Sciatic nerve (tissue), 2 donors: ENCODE measurements at regions not wholly inside any gene's neighbourhood (a gene's known extent, or its start where the extent isn't known, plus 50 kb on each side); places are given as distances from the start of the nearest gene placed in this dataset.

ENCODE experiments used
- ATAC-seq: fragments of 200-7000 bp; cut with Tn5 transposase; one replicate; pipeline ENCODE4 v1.9.1; 2020; ENCODE audit warnings: mild to moderate bottlenecking, moderate library complexity
- DNase-seq: peaks from one replicate; pipeline ENCODE4 v3.0.0-alpha.2; 2020; ENCODE audit warnings: low spot score
- intact Hi-C: fragments of 100-400 bp; cut with DNase I; formaldehyde crosslinking; loops from one replicate; pipeline ENCODE4 v1.14.2; 2022
- donor health status: DM: no; HTN: no; CAD: no.
- donor health status: DM: no; HTN: no; CAD: no.

DNA sequence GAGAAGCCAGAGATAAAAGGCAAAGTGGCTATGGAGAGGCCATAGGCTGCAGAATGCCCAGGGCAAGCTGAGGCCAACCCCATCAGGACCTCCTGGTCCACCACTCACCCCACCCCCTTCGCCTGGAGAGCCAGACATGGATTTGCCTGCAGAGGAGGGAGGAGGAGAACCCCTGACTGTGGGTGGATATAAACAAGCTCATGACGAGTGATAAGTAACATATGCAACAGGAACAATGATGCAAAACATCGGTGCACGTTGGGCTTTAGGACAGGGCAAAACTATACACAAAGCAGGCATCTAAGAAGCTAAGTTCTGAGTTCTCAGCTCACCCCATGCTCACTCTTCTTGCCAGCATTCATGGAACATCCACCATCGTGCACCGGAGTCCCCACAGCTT is 150.3 kb downstream of the ETS2 start:
- intact Hi-C loops = no loop called here
- ATAC-seq (no peak), DNase-seq (no peak)

- DNase-seq (no peak), ATAC-seq (no peak)
Measured at GRCh38 chr21:38955495-38955894, 149.8 kb downstream of the ETS2 start.

DNA sequence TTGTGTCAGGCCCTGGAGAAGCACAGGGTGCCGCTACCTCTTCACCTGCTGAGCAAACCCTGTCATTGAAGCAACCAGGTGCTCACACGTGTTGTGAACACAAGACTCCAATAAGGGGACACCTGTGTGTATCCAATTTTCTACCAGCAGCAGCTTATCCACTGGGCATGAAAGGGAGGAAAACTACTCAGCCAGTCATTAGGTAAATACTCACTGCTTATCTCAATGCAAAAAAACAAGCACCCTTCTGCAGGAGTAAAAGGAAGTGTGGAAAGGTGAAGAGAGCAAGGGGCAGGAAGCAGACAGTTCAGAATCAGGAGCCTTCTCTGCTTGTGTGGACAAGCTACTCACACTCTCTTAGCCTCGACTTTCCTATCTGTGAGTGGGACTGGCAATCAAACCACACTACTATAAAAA is 148.9 kb downstream of the ETS2 start:
- no peak for ATAC-seq
- no peak for DNase-seq
- intact Hi-C loops = no loop called here

More at GRCh38 chr21:38955495-38955894, 149.8 kb downstream of the ETS2 start:
- intact Hi-C loops = no loop called here

DNA sequence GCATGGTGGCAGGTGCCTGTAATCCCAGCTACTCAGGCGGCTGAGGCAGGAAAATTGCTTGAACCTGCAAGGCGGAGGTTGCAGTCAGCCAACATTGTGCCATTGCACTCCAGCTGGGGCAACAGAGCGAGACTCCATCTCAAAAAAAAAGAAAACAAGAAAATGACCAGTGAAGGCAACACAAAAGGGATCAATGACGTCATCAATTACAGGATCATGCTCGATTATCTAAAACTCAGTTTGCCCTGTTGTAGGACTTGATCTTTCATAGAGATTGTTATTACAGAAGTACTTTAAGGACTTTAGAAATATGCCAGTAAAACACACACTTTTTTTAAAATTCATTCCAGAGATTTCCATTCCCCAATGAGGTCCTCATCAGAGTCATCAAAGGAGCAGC is 147.8 kb downstream of the ETS2 start:
- ATAC-seq (no peak), DNase-seq (no peak)
- intact Hi-C loops = no loop called here

DNA sequence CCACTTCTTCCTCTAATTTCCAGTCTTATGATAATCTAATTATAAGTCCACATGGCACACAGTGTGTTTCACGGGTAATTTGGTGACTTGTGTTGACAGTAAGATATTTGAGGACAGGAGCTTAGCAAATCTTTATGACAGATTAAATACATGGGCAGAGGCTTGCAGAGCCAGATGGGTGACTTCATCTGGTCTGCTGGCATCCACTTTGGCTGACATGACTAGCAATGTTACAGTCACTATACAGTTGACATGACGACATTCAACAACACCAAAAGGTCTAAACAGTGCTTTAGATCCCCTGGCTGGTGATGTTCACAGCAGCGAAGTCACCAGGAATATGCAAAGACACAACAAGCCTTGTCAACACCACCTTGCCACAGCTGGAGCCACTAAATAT is 147.2 kb downstream of the ETS2 start:
- intact Hi-C loops = no loop called here
- DNase-seq (no peak), ATAC-seq (no peak)

DNA sequence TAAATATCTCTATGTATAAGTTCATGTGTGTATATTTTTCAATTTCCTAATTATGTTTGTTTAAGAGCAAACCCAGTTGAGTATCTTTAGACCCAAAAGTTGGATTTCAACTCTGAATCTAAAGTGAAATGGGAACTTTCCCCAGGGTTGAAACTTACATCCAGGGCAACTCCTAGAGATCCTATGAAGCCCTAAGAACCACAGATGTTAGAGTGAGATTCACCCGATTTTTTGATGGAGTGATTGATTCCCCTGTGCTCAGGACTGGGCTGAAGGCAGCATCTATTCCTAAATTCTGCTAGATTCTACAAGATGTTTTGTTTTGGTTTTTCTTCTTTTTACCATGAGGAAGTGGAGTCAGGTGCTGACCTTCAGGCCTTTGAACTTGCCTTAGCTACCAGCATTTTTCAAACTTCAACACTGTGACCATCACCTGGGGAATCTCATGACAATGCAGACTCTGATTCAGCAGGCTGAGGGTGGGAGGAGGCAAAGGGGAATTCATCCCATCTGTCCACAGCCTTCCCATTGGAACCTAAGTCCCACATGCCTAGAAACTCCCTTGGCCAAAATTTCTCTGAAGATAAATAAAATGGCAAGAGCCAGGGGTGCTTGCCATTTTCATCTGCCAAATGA is 145.5 kb downstream of the ETS2 start:
- no peak for ATAC-seq
- DNase-seq = no peak
- intact Hi-C loops = no loop called here

DNA sequence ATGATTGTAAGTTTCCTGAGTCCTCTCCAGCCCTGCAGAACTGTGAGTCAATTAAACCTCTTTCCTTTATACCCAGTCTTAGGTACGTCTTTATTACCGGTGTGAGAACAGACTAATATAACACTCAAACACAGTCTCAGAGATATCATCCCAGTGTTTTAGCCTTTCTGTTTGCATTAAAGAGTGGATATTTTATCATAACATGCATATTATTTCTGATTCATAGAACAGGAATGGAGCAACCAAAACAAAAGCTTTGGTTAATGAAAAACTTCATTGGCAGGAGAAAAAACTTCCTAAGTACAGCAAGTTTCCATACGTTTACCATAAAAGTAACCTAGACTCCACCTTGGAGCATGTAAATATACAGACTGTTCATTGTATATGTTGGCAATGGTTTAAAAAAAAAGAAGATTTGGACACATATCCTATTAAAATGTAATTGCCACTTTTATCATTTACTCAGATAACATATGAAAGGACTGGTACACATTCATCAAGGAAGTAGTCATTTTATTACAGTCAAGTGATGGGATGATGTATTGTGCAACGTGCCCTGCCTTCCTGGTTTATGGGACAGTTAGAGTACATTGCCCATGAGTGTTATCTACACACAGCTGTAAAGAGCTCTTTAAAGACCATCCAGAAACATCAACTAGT is 144.8 kb downstream of the ETS2 start:
- no peak for DNase-seq
- intact Hi-C loops = no loop called here
- ATAC-seq = no peak

- ATAC-seq = no peak
- intact Hi-C loops = no loop called here
- DNase-seq = no peak
Measured at GRCh38 chr21:38949070-38949380, 143.3 kb downstream of the ETS2 start.

DNA sequence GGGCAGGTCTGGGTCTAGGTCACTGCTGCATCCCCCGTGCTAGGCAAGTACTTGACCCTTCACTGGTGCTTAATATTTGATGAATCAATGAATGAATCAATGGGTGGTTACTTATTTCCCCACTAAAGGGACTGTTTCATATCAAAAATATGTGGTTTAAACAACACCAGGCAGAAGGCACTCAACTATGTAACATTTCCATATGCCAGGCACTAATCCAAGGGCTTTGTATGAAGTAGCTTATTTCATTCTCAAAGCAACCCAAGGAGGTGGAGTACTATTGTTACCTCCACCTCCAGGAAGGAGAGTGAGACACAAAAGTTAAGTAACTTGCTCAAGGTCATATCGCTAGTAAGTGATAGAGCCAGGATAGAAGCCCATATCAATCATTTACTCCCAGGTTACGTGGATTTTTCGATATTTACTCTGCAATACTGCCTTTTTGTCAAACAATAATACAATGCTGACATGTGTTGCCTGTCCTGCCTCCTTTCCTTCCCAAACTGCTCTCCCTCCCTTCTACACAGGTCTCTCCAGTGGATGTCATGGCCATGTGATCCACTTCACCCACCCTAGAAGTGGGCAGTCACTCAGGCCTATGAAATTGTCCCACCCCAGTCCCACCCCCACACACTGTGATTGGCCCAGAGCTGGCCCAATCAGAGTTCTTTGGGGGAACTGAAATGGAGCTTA is 142.8 kb downstream of the ETS2 start:
- DNase-seq = no peak
- intact Hi-C loops = no loop called here
- ATAC-seq = no peak

- no peak for DNase-seq
- intact Hi-C loops = no loop called here
- no peak for ATAC-seq
Measured at GRCh38 chr21:38945545-38946245, 140.0 kb downstream of the ETS2 start.

GRCh38 chr21:38944903-38945302 is 139.2 kb downstream of the ETS2 start:
- ATAC-seq (no peak), DNase-seq (no peak)
- intact Hi-C loops = no loop called here

GRCh38 chr21:38944402-38944801 is 138.7 kb downstream of the ETS2 start:
- DNase-seq (no peak), ATAC-seq (no peak)
- intact Hi-C loops = no loop called here

GRCh38 chr21:38942748-38943211 is 137.1 kb downstream of the ETS2 start:
- ATAC-seq = no peak
- intact Hi-C loops = no loop called here
- no peak for DNase-seq

- no peak for DNase-seq
- no peak for ATAC-seq
Measured at GRCh38 chr21:38938769-38939168, 133.0 kb downstream of the ETS2 start.

DNA sequence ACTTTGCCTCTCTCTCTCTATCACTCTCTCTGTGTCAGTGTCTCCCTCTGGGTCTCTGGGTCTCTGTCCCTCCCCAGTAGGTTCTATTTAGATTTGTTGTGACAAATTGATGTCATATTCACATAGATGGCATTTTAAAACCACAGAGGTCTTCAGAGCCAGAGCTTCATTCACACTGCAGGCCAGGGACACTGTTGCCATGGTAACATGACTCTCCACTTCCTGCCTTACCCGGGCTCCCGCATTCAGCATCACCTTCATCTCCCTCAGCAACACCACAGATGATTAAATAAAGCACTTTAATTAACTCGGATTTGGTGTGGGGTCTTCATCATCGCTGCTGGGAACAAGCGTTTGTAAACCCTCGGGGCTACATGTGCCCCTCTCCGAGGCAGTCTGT is 132.6 kb downstream of the ETS2 start:
- DNase-seq (no peak), ATAC-seq (no peak)
- intact Hi-C loops = no loop called here

More at GRCh38 chr21:38938769-38939168, 133.0 kb downstream of the ETS2 start:
- intact Hi-C loops = no loop called here

GRCh38 chr21:38937844-38938243 is 132.1 kb downstream of the ETS2 start:
- DNase-seq (no peak), ATAC-seq (no peak)
- intact Hi-C loops = no loop called here

GRCh38 chr21:38937286-38937790 is 131.6 kb downstream of the ETS2 start:
- ATAC-seq = no peak
- intact Hi-C loops = no loop called here
- DNase-seq = no peak

DNA sequence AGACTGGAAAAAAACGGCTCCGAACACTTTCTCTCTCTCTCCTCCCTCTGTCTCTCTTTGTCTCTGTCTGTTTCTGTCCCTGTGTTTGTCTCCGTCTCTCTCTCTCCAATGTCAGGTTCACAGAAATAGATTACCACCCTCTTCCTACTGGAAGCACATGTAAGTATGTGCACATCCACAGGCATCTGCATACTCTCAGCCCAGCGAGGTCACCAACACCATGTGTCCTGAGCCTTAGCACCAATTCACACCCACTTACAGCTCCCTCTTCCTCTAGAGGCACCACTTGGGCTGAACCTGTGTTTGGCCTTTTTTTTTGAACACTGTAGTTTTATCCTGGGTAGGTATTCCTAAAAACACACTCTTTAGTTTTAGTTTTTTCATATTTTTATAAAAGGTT is 130.5 kb downstream of the ETS2 start:
- intact Hi-C loops = no loop called here
- DNase-seq (no peak), ATAC-seq (no peak)

DNA sequence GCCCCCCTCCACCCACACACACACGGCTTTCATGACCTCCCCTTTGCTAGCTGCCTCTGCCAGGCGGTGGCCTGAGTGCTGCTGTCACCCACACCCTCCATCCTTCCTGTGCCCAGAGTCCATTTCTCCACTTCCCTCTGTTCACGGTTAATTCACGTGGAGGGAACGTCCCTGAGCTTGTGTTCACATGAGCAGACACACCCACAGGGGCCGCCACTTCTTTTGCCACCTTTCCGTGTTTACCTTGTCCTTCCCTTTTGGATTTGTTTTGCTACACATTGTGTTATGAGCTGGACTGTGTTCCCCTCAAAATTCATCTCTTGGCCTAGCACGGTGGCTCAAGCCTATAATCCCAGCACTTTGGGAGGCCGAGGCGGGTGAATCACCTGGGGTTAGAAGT is 128.0 kb downstream of the ETS2 start:
- ATAC-seq (no peak), DNase-seq (no peak)
- intact Hi-C loops = no loop called here

- DNase-seq (no peak), ATAC-seq (no peak)
- intact Hi-C loops = no loop called here
Measured at GRCh38 chr21:38931291-38931690, 125.6 kb downstream of the ETS2 start.
